ENCODE measurements at regions not wholly inside any gene's neighbourhood (a gene's known extent, or its start where the extent isn't known, plus 50 kb on each side); places are given as distances from the start of the nearest gene placed in this dataset.

DNA sequence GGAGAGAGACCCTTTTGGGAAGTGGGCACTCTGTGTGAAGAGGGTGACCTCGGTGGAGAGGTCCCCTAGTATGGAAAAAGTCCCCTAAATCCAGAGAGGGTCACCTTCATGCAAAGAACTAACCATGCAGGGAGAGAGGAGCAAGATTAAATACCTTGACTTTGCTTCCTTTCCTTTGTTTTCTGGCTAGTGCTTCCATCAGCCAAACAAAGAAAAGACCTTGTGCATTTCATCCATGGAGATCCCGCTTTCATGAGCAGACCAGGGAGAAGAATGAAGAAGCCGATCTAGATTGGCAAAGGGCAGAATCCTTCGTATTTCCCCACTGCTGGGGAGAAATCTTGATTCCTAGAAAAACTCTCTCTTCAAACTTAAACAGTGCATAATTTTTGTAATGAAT lies 813.3 kb upstream of the CDH6 start:
- TF ChIP-seq, protein P1, sequence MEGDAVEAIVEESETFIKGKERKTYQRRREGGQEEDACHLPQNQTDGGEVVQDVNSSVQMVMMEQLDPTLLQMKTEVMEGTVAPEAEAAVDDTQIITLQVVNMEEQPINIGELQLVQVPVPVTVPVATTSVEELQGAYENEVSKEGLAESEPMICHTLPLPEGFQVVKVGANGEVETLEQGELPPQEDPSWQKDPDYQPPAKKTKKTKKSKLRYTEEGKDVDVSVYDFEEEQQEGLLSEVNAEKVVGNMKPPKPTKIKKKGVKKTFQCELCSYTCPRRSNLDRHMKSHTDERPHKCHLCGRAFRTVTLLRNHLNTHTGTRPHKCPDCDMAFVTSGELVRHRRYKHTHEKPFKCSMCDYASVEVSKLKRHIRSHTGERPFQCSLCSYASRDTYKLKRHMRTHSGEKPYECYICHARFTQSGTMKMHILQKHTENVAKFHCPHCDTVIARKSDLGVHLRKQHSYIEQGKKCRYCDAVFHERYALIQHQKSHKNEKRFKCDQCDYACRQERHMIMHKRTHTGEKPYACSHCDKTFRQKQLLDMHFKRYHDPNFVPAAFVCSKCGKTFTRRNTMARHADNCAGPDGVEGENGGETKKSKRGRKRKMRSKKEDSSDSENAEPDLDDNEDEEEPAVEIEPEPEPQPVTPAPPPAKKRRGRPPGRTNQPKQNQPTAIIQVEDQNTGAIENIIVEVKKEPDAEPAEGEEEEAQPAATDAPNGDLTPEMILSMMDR (IDR thresholded peaks at IDR 0.05; ENCODE audit: low read depth, low read length): no peak
- no peak for TF ChIP-seq EZH2phosphoT487 (IDR thresholded peaks at IDR 0.05; ENCODE audit: low read depth)

All from OCI-LY3 (cell line).